ENCODE measurements at regions not wholly inside any gene's neighbourhood (a gene's known extent, or its start where the extent isn't known, plus 50 kb on each side); places are given as distances from the start of the nearest gene placed in this dataset.

DNA sequence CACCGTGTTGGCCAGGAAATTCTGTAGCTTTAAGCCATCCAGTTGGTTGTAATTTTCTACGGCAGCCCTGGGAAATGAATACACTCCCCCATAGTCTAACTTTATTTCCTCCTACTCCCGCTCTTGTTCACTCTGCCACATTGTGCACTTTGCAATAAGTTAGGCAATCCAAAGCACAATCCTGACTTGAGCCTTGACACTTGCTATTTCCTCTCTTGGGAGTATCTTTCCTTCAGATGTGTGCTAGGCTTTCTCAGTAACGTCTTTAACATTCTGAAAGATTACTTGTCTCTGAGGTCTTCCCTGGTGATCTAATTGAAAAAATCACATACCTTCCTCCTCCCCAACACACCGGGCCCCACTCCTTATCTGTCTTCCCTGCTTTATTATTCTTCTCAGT is 65.9 kb upstream of the RAB27B start:
- H3K4me1 Mint-ChIP-seq: no peaks in the 10 kb centered on the region
- DNase-seq: no peak
- Histone ChIP-seq H3K9ac (ENCODE audit: insufficient read depth, low read length, poor library complexity, severe bottlenecking) (no peak overlapping the region), H3K27me3 (ENCODE audit: control insufficient read depth in 2 of 2, insufficient read depth in 2 of 2, low read length in 2 of 2) (no peaks in the 10 kb centered on the region), H2AFZ (ENCODE audit: insufficient read depth, low read depth, low read length, poor library complexity, severe bottlenecking) (no peak overlapping the region), H3K9me3 (replicated peaks in 1 of 2; ENCODE audit: control insufficient read depth in 1 of 2, insufficient read depth in 1 of 2, low read length in 2 of 2) (no peaks in the 10 kb centered on the region), H4K20me1 (ENCODE audit: insufficient read depth, low read length) (no peaks in the 10 kb centered on the region), H3K79me2 (ENCODE audit: insufficient read depth, low read length) (no peaks in the 10 kb centered on the region), H3K27ac (ENCODE audit: low read depth in 1 of 2, low read length in 2 of 2) (no peak overlapping the region), H3K36me3 (replicated peaks in 1 of 2; ENCODE audit: control insufficient read depth in 1 of 2, insufficient read depth in 2 of 2, low read length in 2 of 2) (no peaks in the 10 kb centered on the region), H3K4me3 (replicated peaks in 1 of 3; ENCODE audit: low read depth in 2 of 3, low read length in 3 of 3) (no peak overlapping the region), H3K4me1 (ENCODE audit: control insufficient read depth in 1 of 2, insufficient read depth in 2 of 2, low read length in 2 of 2) (no peaks in the 10 kb centered on the region), H3K4me2 (replicated peaks; ENCODE audit: extremely low read depth, low read length, poor library complexity, severe bottlenecking) (no peak overlapping the region)
- no peak overlapping the region for H3K4me3 Mint-ChIP-seq
- H3K9me3 Mint-ChIP-seq: peaks cover 0 to 5% (median 0%) of the 10 kb centered on the region in 7 donors
- H3K27ac Mint-ChIP-seq: no peak overlapping the region
- intact Hi-C loops (cut with micrococcal nuclease): no loop called here
- H3K36me3 Mint-ChIP-seq: no peaks in the 10 kb centered on the region
- WGBS (ENCODE audit: insufficient coverage): 92% methylated on average over 4 of the region's 5 CpGs
- TF ChIP-seq, protein P1, sequence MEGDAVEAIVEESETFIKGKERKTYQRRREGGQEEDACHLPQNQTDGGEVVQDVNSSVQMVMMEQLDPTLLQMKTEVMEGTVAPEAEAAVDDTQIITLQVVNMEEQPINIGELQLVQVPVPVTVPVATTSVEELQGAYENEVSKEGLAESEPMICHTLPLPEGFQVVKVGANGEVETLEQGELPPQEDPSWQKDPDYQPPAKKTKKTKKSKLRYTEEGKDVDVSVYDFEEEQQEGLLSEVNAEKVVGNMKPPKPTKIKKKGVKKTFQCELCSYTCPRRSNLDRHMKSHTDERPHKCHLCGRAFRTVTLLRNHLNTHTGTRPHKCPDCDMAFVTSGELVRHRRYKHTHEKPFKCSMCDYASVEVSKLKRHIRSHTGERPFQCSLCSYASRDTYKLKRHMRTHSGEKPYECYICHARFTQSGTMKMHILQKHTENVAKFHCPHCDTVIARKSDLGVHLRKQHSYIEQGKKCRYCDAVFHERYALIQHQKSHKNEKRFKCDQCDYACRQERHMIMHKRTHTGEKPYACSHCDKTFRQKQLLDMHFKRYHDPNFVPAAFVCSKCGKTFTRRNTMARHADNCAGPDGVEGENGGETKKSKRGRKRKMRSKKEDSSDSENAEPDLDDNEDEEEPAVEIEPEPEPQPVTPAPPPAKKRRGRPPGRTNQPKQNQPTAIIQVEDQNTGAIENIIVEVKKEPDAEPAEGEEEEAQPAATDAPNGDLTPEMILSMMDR (IDR thresholded peaks at IDR 0.05): no peak
- H3K27me3 Mint-ChIP-seq (ENCODE audit: low read depth in 3 of 3): peaks cover 0 to 10% (median 0%) of the 10 kb centered on the region in 3 donors

DNA sequence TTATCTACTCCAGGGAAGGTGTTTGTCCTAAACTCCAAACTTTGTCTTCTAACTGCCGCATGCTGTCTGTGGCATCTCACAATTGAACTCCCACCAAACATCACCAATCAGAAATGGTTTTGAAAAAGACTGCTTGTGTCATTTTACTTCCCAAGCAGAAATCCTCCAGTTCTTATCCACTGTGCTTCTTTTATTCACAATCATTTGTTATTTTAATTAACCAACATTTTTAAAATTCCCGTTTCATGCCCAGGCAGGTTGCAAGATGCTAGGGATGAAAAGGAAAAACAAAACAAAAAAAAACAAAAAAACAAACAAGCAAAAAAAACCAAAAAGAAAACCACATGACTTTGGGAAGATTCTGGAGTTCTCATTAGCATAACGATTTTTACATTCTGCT is 63.5 kb upstream of the RAB27B start:
- Histone ChIP-seq H3K27ac (ENCODE audit: low read depth in 1 of 2, low read length in 2 of 2) (no peak overlapping the region), H3K36me3 (replicated peaks in 1 of 2; ENCODE audit: control insufficient read depth in 1 of 2, insufficient read depth in 2 of 2, low read length in 2 of 2) (no peaks in the 10 kb centered on the region), H4K20me1 (ENCODE audit: insufficient read depth, low read length) (no peaks in the 10 kb centered on the region), H3K27me3 (ENCODE audit: control insufficient read depth in 2 of 2, insufficient read depth in 2 of 2, low read length in 2 of 2) (no peaks in the 10 kb centered on the region), H3K79me2 (ENCODE audit: insufficient read depth, low read length) (no peaks in the 10 kb centered on the region), H3K4me2 (replicated peaks; ENCODE audit: extremely low read depth, low read length, poor library complexity, severe bottlenecking) (no peak overlapping the region), H3K4me1 (ENCODE audit: control insufficient read depth in 1 of 2, insufficient read depth in 2 of 2, low read length in 2 of 2) (no peaks in the 10 kb centered on the region), H3K9ac (ENCODE audit: insufficient read depth, low read length, poor library complexity, severe bottlenecking) (no peak overlapping the region), H3K9me3 (replicated peaks in 1 of 2; ENCODE audit: control insufficient read depth in 1 of 2, insufficient read depth in 1 of 2, low read length in 2 of 2) (no peaks in the 10 kb centered on the region), H3K4me3 (replicated peaks in 1 of 3; ENCODE audit: low read depth in 2 of 3, low read length in 3 of 3) (no peak overlapping the region), H2AFZ (ENCODE audit: insufficient read depth, low read depth, low read length, poor library complexity, severe bottlenecking) (no peak overlapping the region)
- Mint-ChIP-seq H3K9me3 (peaks cover 0 to 2% (median 0%) of the 10 kb centered on the region in 7 donors), H3K27me3 (ENCODE audit: low read depth in 3 of 3) (peaks cover 0 to 9% (median 1%) of the 10 kb centered on the region in 3 donors), H3K4me3 (no peak overlapping the region), H3K4me1 (no peaks in the 10 kb centered on the region), H3K27ac (no peak overlapping the region), H3K36me3 (no peaks in the 10 kb centered on the region)
- DNase-seq: no peak
- 93% methylated on average over 2 of the region's 3 CpGs for WGBS (ENCODE audit: insufficient coverage)
- intact Hi-C loops (cut with micrococcal nuclease): no loop called here
- TF ChIP-seq, protein P1 (IDR thresholded peaks at IDR 0.05): no peak
